Liver (tissue), 8 donors: ENCODE measurements at regions not wholly inside any gene's neighbourhood (a gene's known extent, or its start where the extent isn't known, plus 50 kb on each side); places are given as distances from the start of the nearest gene placed in this dataset.

Experiments used
- DNase-seq: peaks from one replicate; pipeline ENCODE4 v3.0.0-alpha.2; 2017; ENCODE audit warnings: low spot score
- H3K27ac ChIP-seq, 2 donors: one replicate each; pipeline ENCODE4 v1.7.0; 2013; ENCODE audit warnings: inconsistent platforms in 2 of 2, low read length in 2 of 2, control low read depth in 1 of 2, low read depth in 1 of 2, mild to moderate bottlenecking in 1 of 2
- H3K27me3 ChIP-seq, 4 donors: one replicate each; pipeline versions ENCODE4 v1.6.1 to v1.7.0; 2013; ENCODE audit warnings: low read length in 3 of 4, inconsistent platforms in 1 of 4, mild to moderate bottlenecking in 1 of 4, moderate library complexity in 1 of 4; ENCODE audit not compliant: control insufficient read depth in 4 of 4, insufficient read depth in 4 of 4
- H3K36me3 ChIP-seq, 4 donors: one replicate each; pipeline versions ENCODE4 v1.6.1 to v1.7.0; 2013; ENCODE audit warnings: low read length in 3 of 4, mild to moderate bottlenecking in 3 of 4, low read depth in 1 of 4, moderate library complexity in 1 of 4; ENCODE audit not compliant: control insufficient read depth in 4 of 4, insufficient read depth in 3 of 4
- H3K4me1 ChIP-seq, 4 donors: one replicate each; pipeline versions ENCODE4 v1.6.1 to v1.7.0; 2013; ENCODE audit warnings: low read length in 3 of 4, mild to moderate bottlenecking in 3 of 4, moderate library complexity in 1 of 4; ENCODE audit not compliant: control insufficient read depth in 4 of 4, insufficient read depth in 4 of 4
- H3K4me3 ChIP-seq, 3 donors: one replicate each; pipeline versions ENCODE4 v1.6.1 to v1.7.0; 2013; ENCODE audit warnings: low read length in 3 of 3, control low read depth in 1 of 3, low read depth in 1 of 3, mild to moderate bottlenecking in 1 of 3
- H3K9ac ChIP-seq, 2 donors: one replicate each; pipeline ENCODE4 v1.7.0; 2013; ENCODE audit warnings: low read length in 2 of 2, mild to moderate bottlenecking in 2 of 2, moderate library complexity in 2 of 2, control low read depth in 1 of 2, low read depth in 1 of 2
- H3K9me3 ChIP-seq, 4 donors: one replicate each; pipeline versions ENCODE4 v1.6.1 to v1.7.0; 2013; ENCODE audit warnings: low read length in 3 of 4; ENCODE audit not compliant: control insufficient read depth in 4 of 4
- CTCF ChIP-seq: fragments of 150-350 bp; IDR thresholded peaks from 2 replicates; pipeline ENCODE4 v1.5.1; 2017; ENCODE audit warnings: improper control_type of control experiment, low read depth, low read length; ENCODE audit not compliant: missing input control
- FOXA1 ChIP-seq: IDR thresholded peaks from 2 replicates; pipeline ENCODE4 v1.6.1; 2016; ENCODE audit warnings: antibody characterized with exemption
- GABPA ChIP-seq, 2 donors: IDR thresholded peaks in 1 of 2; conservative IDR thresholded peaks in 1 of 2; 2 replicates each; pipeline ENCODE4 v1.6.1; 2016; ENCODE audit warnings: antibody characterized with exemption in 2 of 2, mild to moderate bottlenecking in 1 of 2, moderate library complexity in 1 of 2
- HNF4A ChIP-seq, 2 donors: conservative IDR thresholded peaks; 2 replicates each; pipeline ENCODE4 v1.6.1; 2016; ENCODE audit warnings: antibody characterized with exemption in 2 of 2, mild to moderate bottlenecking in 2 of 2
- HNF4G ChIP-seq: IDR thresholded peaks from 2 replicates; pipeline ENCODE4 v1.6.1; 2016; ENCODE audit warnings: antibody characterized with exemption
- JUND ChIP-seq, 2 donors: IDR thresholded peaks; 2 replicates each; pipeline ENCODE4 v1.6.1; 2016; ENCODE audit warnings: antibody characterized with exemption in 2 of 2
- NR2F2 ChIP-seq: IDR thresholded peaks from 2 replicates; pipeline ENCODE4 v1.6.1; 2016; ENCODE audit warnings: antibody characterized with exemption
- RAD21 ChIP-seq, 2 donors: IDR thresholded peaks; 2 replicates each; pipeline ENCODE4 v1.6.1; 2016; ENCODE audit warnings: antibody characterized with exemption in 2 of 2, mild to moderate bottlenecking in 2 of 2
- REST ChIP-seq: IDR thresholded peaks from 2 replicates; pipeline ENCODE4 v1.6.1; 2016; ENCODE audit warnings: antibody characterized with exemption, mild to moderate bottlenecking
- RXRA ChIP-seq, 2 donors: IDR thresholded peaks; 2 replicates each; pipeline ENCODE4 v1.6.1; 2017 to 2018; ENCODE audit warnings: antibody characterized with exemption in 2 of 2, mild to moderate bottlenecking in 1 of 2
- SP1 ChIP-seq: IDR thresholded peaks from 2 replicates; pipeline ENCODE4 v1.6.1; 2018; ENCODE audit warnings: antibody characterized with exemption, mild to moderate bottlenecking
- TAF1 ChIP-seq: conservative IDR thresholded peaks from 2 replicates; pipeline ENCODE4 v1.6.1; 2016; ENCODE audit warnings: antibody characterized with exemption, mild to moderate bottlenecking
- YY1 ChIP-seq: IDR thresholded peaks from 2 replicates; pipeline ENCODE4 v1.6.1; 2016; ENCODE audit warnings: antibody characterized with exemption, mild to moderate bottlenecking
- ZBTB33 ChIP-seq: IDR thresholded peaks from 2 replicates; pipeline ENCODE4 v1.6.1; 2016; ENCODE audit warnings: antibody characterized with exemption
- WGBS: extraction: QIAGEN DNeasy Blood & Tissue Kit; methylation state at CpG from one replicate; pipeline ENCODE4 v1.1.7; 2013; 5-methylcytosine and 5-hydroxymethylcytosine counted together
- TF ChIP-seq, protein P1 (sequence below): IDR thresholded peaks from 2 replicates; pipeline ENCODE4 v1.6.1; 2016; ENCODE audit warnings: antibody characterized with exemption
- TF ChIP-seq, protein P2 (sequence below): IDR thresholded peaks from 2 replicates; pipeline ENCODE4 v1.6.1; 2016; ENCODE audit warnings: antibody characterized with exemption
- donor health status: healthy.
- donor health status: healthy.
- donor health status: healthy.
- donor health status: healthy.
- donor health status: healthy.

DNA sequence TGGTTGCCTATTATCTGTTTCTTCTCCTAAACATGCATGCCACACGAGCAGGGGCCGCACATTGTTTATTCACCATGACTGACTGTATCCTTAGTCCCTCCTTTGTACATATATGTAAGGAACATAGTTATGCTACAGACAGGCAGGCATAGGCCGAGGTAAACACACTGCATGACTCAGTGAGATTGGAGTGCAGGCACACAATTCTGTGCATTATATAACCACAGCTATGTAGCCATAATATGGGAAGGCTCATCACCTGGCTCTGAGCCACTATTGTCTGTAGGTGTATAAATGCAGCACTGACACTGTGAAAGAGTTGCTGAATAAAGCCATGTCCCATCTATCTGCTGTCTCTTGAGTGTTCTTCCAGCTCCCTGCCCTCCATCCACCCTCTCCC is 431.6 kb downstream of the IDS start:
- WGBS: 65% methylated on average over 3 of the region's 3 CpGs
- H3K4me3 ChIP-seq: no peak overlapping the region
- no peak overlapping the region for H3K27ac ChIP-seq
- H3K9me3 ChIP-seq: no peaks in the 10 kb centered on the region
- H3K4me1 ChIP-seq: no peaks in the 10 kb centered on the region
- no peaks in the 10 kb centered on the region for H3K27me3 ChIP-seq
- no peak for TF ChIP-seq RAD21 (IDR thresholded peaks at IDR 0.05)
- TF ChIP-seq JUND (IDR thresholded peaks at IDR 0.05): no peak
- TF ChIP-seq ZBTB33: no peak
- H3K36me3 ChIP-seq: no peaks in the 10 kb centered on the region
- DNase-seq: no peak
- H3K9ac ChIP-seq: no peak overlapping the region

GRCh38 chrX:149069899-149070298 is 435.2 kb downstream of the IDS start:
- WGBS: 78% methylated on average over 2 of the region's 2 CpGs
- H3K9me3 ChIP-seq: peaks cover 0 to 4% (median 0%) of the 10 kb centered on the region in 4 donors
- H3K27me3 ChIP-seq: no peaks in the 10 kb centered on the region
- no peak for TF ChIP-seq NR2F2
- no peak for TF ChIP-seq GABPA (IDR thresholded peaks at IDR 0.05 in 1 of 2, conservative IDR thresholded peaks at IDR 0.05 in 1 of 2)
- TF ChIP-seq, protein P1, sequence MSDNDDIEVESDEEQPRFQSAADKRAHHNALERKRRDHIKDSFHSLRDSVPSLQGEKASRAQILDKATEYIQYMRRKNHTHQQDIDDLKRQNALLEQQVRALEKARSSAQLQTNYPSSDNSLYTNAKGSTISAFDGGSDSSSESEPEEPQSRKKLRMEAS: no peak
- TF ChIP-seq RXRA (IDR thresholded peaks at IDR 0.05): no peak
- TF ChIP-seq YY1: no peak
- TF ChIP-seq TAF1: no peak
- TF ChIP-seq FOXA1: no peak
- TF ChIP-seq RAD21 (IDR thresholded peaks at IDR 0.05): no peak
- no peak for TF ChIP-seq CTCF
- no peak for TF ChIP-seq HNF4A (conservative IDR thresholded peaks at IDR 0.05)
- no peak for TF ChIP-seq SP1
- TF ChIP-seq, protein P2, sequence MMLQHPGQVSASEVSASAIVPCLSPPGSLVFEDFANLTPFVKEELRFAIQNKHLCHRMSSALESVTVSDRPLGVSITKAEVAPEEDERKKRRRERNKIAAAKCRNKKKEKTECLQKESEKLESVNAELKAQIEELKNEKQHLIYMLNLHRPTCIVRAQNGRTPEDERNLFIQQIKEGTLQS: no peak
- no peak for TF ChIP-seq JUND (IDR thresholded peaks at IDR 0.05)
- TF ChIP-seq REST: no peak
- no peak for TF ChIP-seq HNF4G
- TF ChIP-seq ZBTB33: no peak
- H3K4me3 ChIP-seq: no peak overlapping the region
- H3K36me3 ChIP-seq: no peaks in the 10 kb centered on the region
- no peak overlapping the region for H3K27ac ChIP-seq
- no peaks in the 10 kb centered on the region for H3K4me1 ChIP-seq
- no peak overlapping the region for H3K9ac ChIP-seq
- DNase-seq: no peak
